Hepatocyte (in vitro differentiated cells): ENCODE measurements at regions not wholly inside any gene's neighbourhood (a gene's known extent, or its start where the extent isn't known, plus 50 kb on each side); places are given as distances from the start of the nearest gene placed in this dataset.
A peak's percentile ranks its signal among the peaks of the same experiment; 100 is the strongest.
"Not testable (repeated sequence)": the region's sequence is repeated elsewhere in the genome, so short reads cannot be mapped to it uniquely, and the experiment has no call there.

Experiments used
- DNase-seq: peaks from one replicate; pipeline ENCODE4 v3.0.0-alpha.2; 2016; ENCODE audit warnings: low spot score
- H2AFZ ChIP-seq: fragments of 200-600 bp; sonication (generic); 2 replicates; pipeline ENCODE4 v1.6.0; 2016; ENCODE audit warnings: antibody characterized with exemption, mild to moderate bottlenecking
- H3K27ac ChIP-seq: fragments of 200-600 bp; sonication (generic); 2 replicates; pipeline ENCODE4 v1.5.1; 2016; ENCODE audit warnings: mild to moderate bottlenecking
- H3K27me3 ChIP-seq: fragments of 200-600 bp; sonication (generic); 2 replicates; pipeline ENCODE4 v1.6.1; 2016
- H3K36me3 ChIP-seq: fragments of 200-600 bp; sonication (generic); replicated peaks from 2 replicates; pipeline ENCODE4 v1.5.1; 2016; ENCODE audit warnings: low read depth; ENCODE audit not compliant: insufficient read depth
- H3K4me1 ChIP-seq: fragments of 200-600 bp; sonication (generic); 2 replicates; pipeline ENCODE4 v1.5.1; 2016; ENCODE audit warnings: mild to moderate bottlenecking, moderate library complexity; ENCODE audit not compliant: insufficient read depth
- H3K4me2 ChIP-seq: fragments of 200-600 bp; sonication (generic); 2 replicates; pipeline ENCODE4 v1.6.0; 2016
- H3K4me3 ChIP-seq: fragments of 200-600 bp; sonication (generic); 2 replicates; pipeline ENCODE4 v1.5.1; 2016; ENCODE audit warnings: mild to moderate bottlenecking
- H3K79me2 ChIP-seq: fragments of 200-600 bp; sonication (generic); 2 replicates; pipeline ENCODE4 v1.6.0; 2017; ENCODE audit warnings: mild to moderate bottlenecking
- H3K9me2 ChIP-seq: fragments of 200-600 bp; sonication (generic); replicated peaks from 2 replicates; pipeline ENCODE4 v1.6.0; 2017; ENCODE audit warnings: mild to moderate bottlenecking; ENCODE audit not compliant: insufficient read depth
- H3K9me3 ChIP-seq: fragments of 200-600 bp; sonication (generic); 2 replicates; pipeline ENCODE4 v1.5.1; 2016; ENCODE audit warnings: low read depth, mild to moderate bottlenecking
- H4K20me1 ChIP-seq: fragments of 200-600 bp; sonication (generic); 2 replicates; pipeline ENCODE4 v1.6.0; 2016; ENCODE audit warnings: mild to moderate bottlenecking; ENCODE audit not compliant: insufficient read depth, poor library complexity, severe bottlenecking
- EZH2 ChIP-seq: fragments of 200-600 bp; sonication (generic); IDR thresholded peaks from 2 replicates; pipeline ENCODE4 v1.6.1; 2016; ENCODE audit warnings: antibody characterized with exemption, mild to moderate bottlenecking, borderline replicate concordance
- EZH2phosphoT487 ChIP-seq: fragments of 200-600 bp; sonication (generic); IDR thresholded peaks from one replicate; pipeline ENCODE4 v1.6.1; 2018; ENCODE audit warnings: antibody characterized with exemption, mild to moderate bottlenecking, low read depth, moderate library complexity; ENCODE audit not compliant: unreplicated experiment, severe bottlenecking
- WGBS: methylation state at CpG from one replicate; pipeline ENCODE4 v1.1.6; 2016; ENCODE audit warnings: low lambda C conversion rate; ENCODE audit errors: missing lambda C conversion rate; 5-methylcytosine and 5-hydroxymethylcytosine counted together
- TF ChIP-seq, protein P1 (sequence below): fragments of 200-600 bp; sonication (generic); IDR thresholded peaks from 2 replicates; pipeline ENCODE4 v1.5.1; 2016; ENCODE audit warnings: antibody characterized with exemption, mild to moderate bottlenecking; ENCODE audit not compliant: poor library complexity

DNA sequence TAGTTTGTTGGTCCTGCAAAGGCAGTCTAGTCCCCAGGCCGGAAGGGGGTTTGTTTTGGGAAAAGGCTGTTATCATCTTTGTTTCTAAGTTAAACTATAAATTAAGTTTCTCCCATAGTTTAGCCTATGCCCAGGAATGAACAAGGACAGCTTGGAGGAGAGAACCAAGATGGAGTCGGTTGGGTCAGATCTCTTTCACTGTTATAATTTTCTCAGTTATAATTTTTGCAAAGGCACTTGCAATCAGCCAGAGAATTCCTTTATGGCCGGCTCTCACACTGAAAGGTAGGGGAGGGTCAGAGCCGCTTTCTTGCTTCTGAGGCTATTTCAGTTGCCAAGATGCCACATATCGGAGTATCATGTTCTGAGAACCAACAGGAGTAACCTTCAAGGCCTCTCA, 59.2 kb upstream of the ATF7IP2 start:
- Histone ChIP-seq H3K4me1 (peaks cover 3% of the 10 kb centered on the region), H3K4me3 (no peak overlapping the region), H3K79me2 (no peaks in the 10 kb centered on the region), H3K27ac (no peak overlapping the region), H3K27me3 (no peaks in the 10 kb centered on the region), H3K36me3 (no peaks in the 10 kb centered on the region), H3K9me3 (no peaks in the 10 kb centered on the region), H2AFZ (no peak overlapping the region), H3K9me2 (no peaks in the 10 kb centered on the region), H3K4me2 (no peak overlapping the region), H4K20me1 (no peaks in the 10 kb centered on the region)
- WGBS = 93% methylated on average over 5 of the region's 5 CpGs
- TF ChIP-seq, protein P1, sequence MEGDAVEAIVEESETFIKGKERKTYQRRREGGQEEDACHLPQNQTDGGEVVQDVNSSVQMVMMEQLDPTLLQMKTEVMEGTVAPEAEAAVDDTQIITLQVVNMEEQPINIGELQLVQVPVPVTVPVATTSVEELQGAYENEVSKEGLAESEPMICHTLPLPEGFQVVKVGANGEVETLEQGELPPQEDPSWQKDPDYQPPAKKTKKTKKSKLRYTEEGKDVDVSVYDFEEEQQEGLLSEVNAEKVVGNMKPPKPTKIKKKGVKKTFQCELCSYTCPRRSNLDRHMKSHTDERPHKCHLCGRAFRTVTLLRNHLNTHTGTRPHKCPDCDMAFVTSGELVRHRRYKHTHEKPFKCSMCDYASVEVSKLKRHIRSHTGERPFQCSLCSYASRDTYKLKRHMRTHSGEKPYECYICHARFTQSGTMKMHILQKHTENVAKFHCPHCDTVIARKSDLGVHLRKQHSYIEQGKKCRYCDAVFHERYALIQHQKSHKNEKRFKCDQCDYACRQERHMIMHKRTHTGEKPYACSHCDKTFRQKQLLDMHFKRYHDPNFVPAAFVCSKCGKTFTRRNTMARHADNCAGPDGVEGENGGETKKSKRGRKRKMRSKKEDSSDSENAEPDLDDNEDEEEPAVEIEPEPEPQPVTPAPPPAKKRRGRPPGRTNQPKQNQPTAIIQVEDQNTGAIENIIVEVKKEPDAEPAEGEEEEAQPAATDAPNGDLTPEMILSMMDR = no peak
- TF ChIP-seq EZH2phosphoT487 (no peak), EZH2 (no peak)
- DNase-seq = no peak

DNA sequence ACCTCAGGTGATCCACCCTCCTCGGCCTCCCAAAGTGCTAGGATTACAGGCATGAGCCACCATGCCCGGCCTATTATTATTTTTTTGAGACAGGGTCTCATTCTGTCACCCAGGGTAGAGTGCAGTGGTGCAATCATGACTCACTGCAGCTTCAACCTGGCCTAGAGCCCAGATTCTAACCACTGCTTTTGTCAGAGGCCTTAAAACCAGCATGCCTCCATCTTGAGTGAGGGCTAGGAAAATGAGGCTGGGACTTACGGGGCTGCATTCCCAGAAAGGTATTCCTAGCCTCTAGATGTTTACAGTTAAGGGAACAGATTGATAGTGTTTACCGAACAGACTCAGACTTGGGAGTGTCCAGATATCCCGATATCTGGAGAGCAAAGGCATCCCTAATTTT, 57.6 kb upstream of the ATF7IP2 start:
- H3K4me1 ChIP-seq = peaks cover 11% of the 10 kb centered on the region
- H3K9me2 ChIP-seq, H3K4me3 ChIP-seq, H3K4me2 ChIP-seq, H3K27me3 ChIP-seq, H3K9me3 ChIP-seq, H4K20me1 ChIP-seq, H3K36me3 ChIP-seq, H2AFZ ChIP-seq, H3K27ac ChIP-seq, H3K79me2 ChIP-seq: not testable (repeated sequence)
- DNase-seq = peak; percentile 44
- 73% methylated on average over 5 of the region's 5 CpGs for WGBS

DNA sequence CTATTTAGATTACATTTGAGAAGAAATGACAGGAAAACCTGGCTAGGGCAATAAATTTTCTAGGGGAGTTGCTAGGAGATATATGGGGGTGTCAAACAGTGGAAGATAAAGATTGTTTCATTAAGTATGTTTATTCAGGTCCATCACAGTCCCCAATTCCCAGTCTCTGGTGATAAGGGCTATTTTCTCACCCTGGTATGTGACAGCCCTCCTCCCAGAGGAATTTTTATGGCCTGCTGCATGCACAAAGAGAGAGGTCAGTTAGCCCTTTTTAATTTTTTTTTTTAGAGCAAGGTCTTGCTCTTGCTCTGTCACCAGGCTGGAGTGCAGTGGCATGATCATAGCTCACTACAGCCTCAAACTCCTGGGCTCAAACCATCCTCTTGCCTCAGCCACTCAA, 53.6 kb upstream of the ATF7IP2 start:
- Histone ChIP-seq H3K36me3 (no peaks in the 10 kb centered on the region), H3K79me2 (no peaks in the 10 kb centered on the region), H4K20me1 (no peaks in the 10 kb centered on the region), H2AFZ (no peak overlapping the region), H3K4me3 (no peak overlapping the region), H3K27me3 (no peaks in the 10 kb centered on the region), H3K9me3 (no peaks in the 10 kb centered on the region), H3K27ac (peak overlapping the region; percentile 72), H3K4me2 (no peak overlapping the region), H3K4me1 (peaks cover 11% of the 10 kb centered on the region), H3K9me2 (no peaks in the 10 kb centered on the region)
- TF ChIP-seq, protein P1 = no peak
- TF ChIP-seq EZH2phosphoT487 (no peak), EZH2 (no peak)
- peak; percentile 45 for DNase-seq

DNA sequence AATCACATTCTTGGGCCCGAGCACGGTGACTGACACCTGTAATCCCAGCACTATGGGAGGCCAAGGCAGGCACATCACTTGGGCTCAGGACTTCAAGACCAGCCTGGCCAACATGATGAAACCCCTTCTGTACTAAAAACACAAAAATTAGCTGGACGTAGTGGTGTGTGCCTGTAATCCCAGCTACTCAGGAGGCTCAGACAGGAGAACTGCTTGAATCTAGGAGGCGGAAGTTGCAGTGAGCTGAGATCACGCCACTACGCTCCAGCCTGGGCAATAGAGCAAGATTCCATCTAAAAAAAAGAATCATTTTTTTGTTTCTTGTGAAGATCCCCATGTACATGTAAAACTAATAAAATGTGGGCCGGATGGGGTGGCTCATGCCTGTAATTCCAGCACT, 53.1 kb upstream of the ATF7IP2 start:
- no peaks in the 10 kb centered on the region for H3K27me3 ChIP-seq
- TF ChIP-seq EZH2 (no peak), EZH2phosphoT487 (no peak)
- TF ChIP-seq, protein P1 = no peak
- peaks cover 11% of the 10 kb centered on the region for H3K4me1 ChIP-seq
- no peak overlapping the region for H2AFZ ChIP-seq
- H3K4me2 ChIP-seq = no peak overlapping the region
- WGBS = 84% methylated on average over 7 of the region's 7 CpGs
- no peak overlapping the region for H3K4me3 ChIP-seq
- H3K9me2 ChIP-seq = no peaks in the 10 kb centered on the region
- no peak for DNase-seq
- no peaks in the 10 kb centered on the region for H3K79me2 ChIP-seq
- H3K9me3 ChIP-seq = no peaks in the 10 kb centered on the region
- peak overlapping the region; percentile 72 for H3K27ac ChIP-seq
- no peaks in the 10 kb centered on the region for H3K36me3 ChIP-seq
- H4K20me1 ChIP-seq = no peaks in the 10 kb centered on the region
